ENCODE measurements at regions not wholly inside any gene's neighbourhood (a gene's known extent, or its start where the extent isn't known, plus 50 kb on each side); places are given as distances from the start of the nearest gene placed in this dataset.

- Histone ChIP-seq H3K4me1 (ENCODE audit: insufficient read depth, low read length) (no peaks in the 10 kb centered on the region), H3K27ac (ENCODE audit: extremely low read length, insufficient read depth, low read length) (no peak overlapping the region), H3K9me3 (ENCODE audit: low read length) (no peaks in the 10 kb centered on the region), H3K9ac (ENCODE audit: insufficient read depth, low read depth, low read length) (no peak overlapping the region), H3K79me2 (ENCODE audit: insufficient read depth, low read length) (no peaks in the 10 kb centered on the region), H3K4me3 (replicated peaks in 1 of 3; ENCODE audit: insufficient read depth in 1 of 3, low read depth in 2 of 3, low read length in 3 of 3) (no peak overlapping the region), H3K4me2 (ENCODE audit: low read depth, low read length) (no peak overlapping the region), H2AFZ (ENCODE audit: low read length) (no peak overlapping the region), H3K36me3 (replicated peaks in 1 of 2; ENCODE audit: control insufficient read depth in 1 of 2, insufficient read depth in 2 of 2, low read length in 2 of 2) (no peaks in the 10 kb centered on the region), H4K20me1 (ENCODE audit: insufficient read depth, low read length) (no peaks in the 10 kb centered on the region), H3K27me3 (ENCODE audit: control insufficient read depth in 1 of 2, insufficient read depth in 2 of 2, low read length in 2 of 2) (no peaks in the 10 kb centered on the region; a peak in 1 of 5 replicates)
- ChIA-PET POLR2A (no interaction called here), CTCF (ENCODE audit: low intra/inter-chr PET ratio, low total read pairs) (no interaction called here)
- intact Hi-C loops (cut with micrococcal nuclease; ENCODE audit: unreplicated experiment) (no loop called here), in situ Hi-C loops (cut with HindIII; ENCODE audit: extremely low pct_ligation_motif_present, low pct_unique_long_range_greater_than_20kb) (loop anchor here (25.0 kb wide), 2 partner anchors 92 to 108 kb away; no protein-coding TSS in a partner anchor)
- DNase-seq (ENCODE audit: low spot score), result no peak
- TF ChIP-seq THAP8 (CRISPR knock-in tag; IDR thresholded peaks at IDR 0.05; ENCODE audit: borderline replicate concordance), result no peak
- no peak for TF ChIP-seq ZMYM4 (CRISPR knock-in tag; IDR thresholded peaks at IDR 0.05)
- TF ChIP-seq ZNF354B (CRISPR knock-in tag; IDR thresholded peaks at IDR 0.05), result no peak
- TF ChIP-seq BRD4 (CRISPR knock-in tag; IDR thresholded peaks at IDR 0.05), result no peak
- TF ChIP-seq CENPBD1 (CRISPR knock-in tag; IDR thresholded peaks at IDR 0.05; ENCODE audit: borderline replicate concordance, low read depth), result no peak
- TF ChIP-seq RARA (CRISPR knock-in tag; IDR thresholded peaks at IDR 0.05), result no peak
- TF ChIP-seq TEAD2 (CRISPR knock-in tag; IDR thresholded peaks at IDR 0.05), result no peak
- TF ChIP-seq ZMYM2 (CRISPR knock-in tag; IDR thresholded peaks at IDR 0.05), result no peak
- TF ChIP-seq CREB1 (IDR thresholded peaks at IDR 0.05), result no peak
- no peak for TF ChIP-seq CREB1 (CRISPR knock-in tag; IDR thresholded peaks at IDR 0.05)
- TF ChIP-seq ZKSCAN5 (CRISPR knock-in tag; IDR thresholded peaks at IDR 0.05), result no peak
- no peak for TF ChIP-seq ZNF703 (CRISPR knock-in tag; IDR thresholded peaks at IDR 0.05; ENCODE audit: borderline replicate concordance)
- no TSS peak for BruUV-seq (replicated peaks)
- ATAC-seq, result no peak
- no peak for FAIRE-seq
- WGBS (ENCODE audit: low lambda C conversion rate), result 78% methylated on average over 73 of the region's 82 CpGs
Measured at GRCh38 chr17:22454070-22454999, 762.0 kb downstream of the KCNJ18 start.
